ENCODE measurements at regions not wholly inside any gene's neighbourhood (a gene's known extent, or its start where the extent isn't known, plus 50 kb on each side); places are given as distances from the start of the nearest gene placed in this dataset.
A peak's percentile ranks its signal among the peaks of the same experiment; 100 is the strongest.

GRCh38 chr7:131720703-131721102, 164.3 kb upstream of the PODXL start:
- POLR2A ChIA-PET (ENCODE audit: unreplicated experiment): interaction anchor here (0.5 kb wide), 1 partner anchor 17 kb away, joined by 7 read pairs; no protein-coding TSS in a partner anchor
- H3K4me2 ChIP-seq (ENCODE audit: low read depth, low read length): no peak overlapping the region
- H4K20me1 ChIP-seq (ENCODE audit: insufficient read depth, low read length): no peaks in the 10 kb centered on the region
- WGBS, 2 experiments (ENCODE audit: extremely low coverage in 2 of 2, insufficient read length in 1 of 2): no CpG with 5 or more reads among the region's 2 CpGs
- no peak overlapping the region for H3K23ac ChIP-seq (ENCODE audit: low read depth, low read length)
- H4K8ac ChIP-seq (ENCODE audit: low read depth in 2 of 2, low read length in 2 of 2): no peak overlapping the region
- H2BK120ac ChIP-seq (ENCODE audit: low read depth, low read length): no peak overlapping the region
- TF ChIP-seq MAZ (IDR thresholded peaks at IDR 0.05; ENCODE audit: borderline replicate concordance, low read depth, low read length) (no peak), SMC3 (IDR thresholded peaks at IDR 0.05; ENCODE audit: low read depth, low read length) (no peak), BHLHE40 (IDR thresholded peaks at IDR 0.05; ENCODE audit: low read depth, low read length) (no peak), MAFK (IDR thresholded peaks at IDR 0.05; ENCODE audit: low read depth, low read length) (no peak), RCOR1 (IDR thresholded peaks at IDR 0.05; ENCODE audit: insufficient replicate concordance, low read length) (no peak)
- H3K18ac ChIP-seq (ENCODE audit: low read depth, low read length): no peak overlapping the region
- no peak overlapping the region for H3K27ac ChIP-seq (ENCODE audit: insufficient read depth, low read length)
- no peak overlapping the region for H2BK20ac ChIP-seq (ENCODE audit: low read depth, low read length)
- no peak for DNase-seq
- no peak overlapping the region for H2BK15ac ChIP-seq (ENCODE audit: low read depth, low read length)
- H2AFZ ChIP-seq (replicated peaks; ENCODE audit: low read length, poor library complexity): no peak overlapping the region
- no peak overlapping the region for H4K5ac ChIP-seq (ENCODE audit: low read depth, low read length)
- H2BK5ac ChIP-seq (ENCODE audit: low read depth, low read length, poor library complexity, severe bottlenecking): no peak overlapping the region
- no peak overlapping the region for H4K91ac ChIP-seq (ENCODE audit: insufficient read depth, low read depth, low read length)
- H3K4me3 ChIP-seq (ENCODE audit: insufficient read depth, low read depth, low read length): no peak overlapping the region
- H3K27me3 ChIP-seq (ENCODE audit: control insufficient read depth, insufficient read depth, low read length): no peaks in the 10 kb centered on the region; the same call in 1 of the 2 replicates
- ATAC-seq (ENCODE audit: low read depth): no peak
- no peak overlapping the region for H3K9ac ChIP-seq (ENCODE audit: low read depth, low read length)
- no peaks in the 10 kb centered on the region for H3K36me3 ChIP-seq (ENCODE audit: control insufficient read depth, insufficient read depth, low read length)
- no peak overlapping the region for H3K56ac ChIP-seq (ENCODE audit: extremely low read depth, insufficient read depth, low read length)
- H3K14ac ChIP-seq (replicated peaks; ENCODE audit: low read depth, low read length): no peak overlapping the region
- H2AK9ac ChIP-seq (replicated peaks; ENCODE audit: low read depth, low read length, poor library complexity): peak overlapping the region; percentile 55
- in situ Hi-C loops (cut with MboI; ENCODE audit: low sequenced_read_pairs): no loop called here
- H3K9me1 ChIP-seq (ENCODE audit: insufficient read depth, low read length): peaks cover 2% of the 10 kb centered on the region; the same call in 1 of the 2 replicates
- H3K79me1 ChIP-seq (ENCODE audit: low read depth in 1 of 2, low read length in 2 of 2): no peaks in the 10 kb centered on the region
- CTCF ChIA-PET: no interaction called here
- H3K4ac ChIP-seq (ENCODE audit: low read depth, low read length): no peak overlapping the region
- dilution Hi-C loops (cut with HindIII; ENCODE audit: low sequenced_read_pairs, unreplicated experiment): no loop called here
- H3K4me1 ChIP-seq (ENCODE audit: control insufficient read depth, insufficient read depth, low read length): no peaks in the 10 kb centered on the region
- H2AK5ac ChIP-seq (ENCODE audit: low read depth, low read length): no peak overlapping the region
- intact Hi-C loops (cut with micrococcal nuclease): no loop called here
- no peaks in the 10 kb centered on the region for H3K9me3 ChIP-seq (ENCODE audit: control insufficient read depth, insufficient read depth, low read length)
- BruUV-seq (replicated peaks): no TSS peak

Data from IMR-90 (cell line).